Colonic mucosa (tissue), 4 donors: ENCODE measurements at regions not wholly inside any gene's neighbourhood (a gene's known extent, or its start where the extent isn't known, plus 50 kb on each side); places are given as distances from the start of the nearest gene placed in this dataset.
A peak's percentile ranks its signal among the peaks of the same experiment; 100 is the strongest.

ENCODE experiments used
- DNase-seq: peaks from one replicate; pipeline ENCODE4 v3.0.0-alpha.2; 2020
- H3K27ac ChIP-seq: fragments of 200-600 bp; one replicate; pipeline ENCODE4 v1.8.0; 2021
- H3K27me3 ChIP-seq: fragments of 200-600 bp; one replicate; pipeline ENCODE4 v1.8.0; 2021
- H3K36me3 ChIP-seq: fragments of 200-600 bp; one replicate; pipeline ENCODE4 v1.8.0; 2021
- H3K4me1 ChIP-seq: fragments of 200-600 bp; one replicate; pipeline ENCODE4 v1.8.0; 2021; ENCODE audit warnings: mild to moderate bottlenecking
- H3K4me3 ChIP-seq: fragments of 200-600 bp; one replicate; pipeline ENCODE4 v1.8.0; 2021
- H3K9ac ChIP-seq, 2 donors: one replicate each; pipeline ENCODE4 v1.7.0; 2013; ENCODE audit warnings: control low read depth in 2 of 2, low read depth in 2 of 2, low read length in 2 of 2
- H3K9me3 ChIP-seq: fragments of 200-600 bp; one replicate; pipeline ENCODE4 v1.8.0; 2021
- intact Hi-C: fragments of 100-400 bp; cut with DNase I; formaldehyde crosslinking; loops from one replicate; pipeline ENCODE4 v1.14.1; 2022
- TF ChIP-seq, protein P1 (sequence below): fragments of 200-600 bp; IDR thresholded peaks from one replicate; pipeline ENCODE4 v1.8.0; 2022; ENCODE audit warnings: antibody characterized with exemption, mild to moderate bottlenecking
- donor health status: healthy.
- donor health status: DM: no; HTN: no; CAD: no.
- donor health status: DM: no; HTN: no; CAD: no.

DNA sequence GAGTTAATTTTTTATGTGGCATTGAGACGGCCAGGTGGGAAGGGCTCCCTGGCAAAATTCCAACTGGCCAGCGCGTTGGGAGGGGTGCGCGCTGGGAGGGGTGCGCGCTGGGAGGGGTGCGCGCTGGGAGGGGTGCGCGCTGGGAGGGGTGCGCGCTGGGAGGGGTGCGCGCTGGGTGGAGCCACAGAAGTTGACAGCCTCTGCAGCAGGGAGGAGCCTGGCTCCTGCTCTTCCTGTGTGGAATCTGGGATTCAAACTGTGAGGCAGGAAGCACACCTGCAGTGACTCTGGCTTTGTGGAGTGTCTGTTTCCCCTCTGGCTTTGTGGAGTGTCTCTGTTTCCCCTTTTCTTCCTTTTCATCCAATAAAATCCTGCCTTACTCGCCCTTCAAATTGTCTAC is 147.9 kb upstream of the CBLN2 start:
- Histone ChIP-seq H3K4me3 (no peak overlapping the region), H3K27ac (no peak overlapping the region), H3K9me3 (no peaks in the 10 kb centered on the region), H3K9ac (no peak overlapping the region), H3K36me3 (no peaks in the 10 kb centered on the region), H3K27me3 (no peaks in the 10 kb centered on the region), H3K4me1 (no peaks in the 10 kb centered on the region)
- intact Hi-C loops: no loop called here
- peak; percentile 46 for DNase-seq
- TF ChIP-seq, protein P1, sequence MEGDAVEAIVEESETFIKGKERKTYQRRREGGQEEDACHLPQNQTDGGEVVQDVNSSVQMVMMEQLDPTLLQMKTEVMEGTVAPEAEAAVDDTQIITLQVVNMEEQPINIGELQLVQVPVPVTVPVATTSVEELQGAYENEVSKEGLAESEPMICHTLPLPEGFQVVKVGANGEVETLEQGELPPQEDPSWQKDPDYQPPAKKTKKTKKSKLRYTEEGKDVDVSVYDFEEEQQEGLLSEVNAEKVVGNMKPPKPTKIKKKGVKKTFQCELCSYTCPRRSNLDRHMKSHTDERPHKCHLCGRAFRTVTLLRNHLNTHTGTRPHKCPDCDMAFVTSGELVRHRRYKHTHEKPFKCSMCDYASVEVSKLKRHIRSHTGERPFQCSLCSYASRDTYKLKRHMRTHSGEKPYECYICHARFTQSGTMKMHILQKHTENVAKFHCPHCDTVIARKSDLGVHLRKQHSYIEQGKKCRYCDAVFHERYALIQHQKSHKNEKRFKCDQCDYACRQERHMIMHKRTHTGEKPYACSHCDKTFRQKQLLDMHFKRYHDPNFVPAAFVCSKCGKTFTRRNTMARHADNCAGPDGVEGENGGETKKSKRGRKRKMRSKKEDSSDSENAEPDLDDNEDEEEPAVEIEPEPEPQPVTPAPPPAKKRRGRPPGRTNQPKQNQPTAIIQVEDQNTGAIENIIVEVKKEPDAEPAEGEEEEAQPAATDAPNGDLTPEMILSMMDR: no peak

DNA sequence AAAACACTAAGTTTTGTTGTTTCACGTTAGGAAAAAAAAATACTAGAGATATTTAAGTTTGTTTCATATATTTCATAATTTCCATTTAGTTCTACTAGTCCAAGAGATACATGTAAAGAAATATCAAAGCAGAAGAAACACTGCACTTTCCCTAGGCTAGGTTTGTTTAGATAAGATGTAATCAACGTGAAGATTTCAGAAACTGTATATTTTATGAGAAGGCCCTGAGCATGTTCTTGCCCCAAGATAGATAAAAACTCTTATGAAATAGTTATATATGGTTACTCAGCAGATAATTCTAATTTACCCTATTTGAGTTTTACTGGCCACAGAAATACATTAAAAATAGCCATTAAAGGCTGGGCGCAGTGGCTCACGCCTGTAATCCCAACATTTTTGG is 143.6 kb upstream of the CBLN2 start:
- H3K27me3 ChIP-seq: no peaks in the 10 kb centered on the region
- TF ChIP-seq, protein P1: no peak
- H3K4me3 ChIP-seq: no peak overlapping the region
- intact Hi-C loops: no loop called here
- H3K9me3 ChIP-seq: no peaks in the 10 kb centered on the region
- H3K4me1 ChIP-seq: no peaks in the 10 kb centered on the region
- no peaks in the 10 kb centered on the region for H3K36me3 ChIP-seq
- no peak for DNase-seq
- no peak overlapping the region for H3K27ac ChIP-seq
- H3K9ac ChIP-seq: no peak overlapping the region

DNA sequence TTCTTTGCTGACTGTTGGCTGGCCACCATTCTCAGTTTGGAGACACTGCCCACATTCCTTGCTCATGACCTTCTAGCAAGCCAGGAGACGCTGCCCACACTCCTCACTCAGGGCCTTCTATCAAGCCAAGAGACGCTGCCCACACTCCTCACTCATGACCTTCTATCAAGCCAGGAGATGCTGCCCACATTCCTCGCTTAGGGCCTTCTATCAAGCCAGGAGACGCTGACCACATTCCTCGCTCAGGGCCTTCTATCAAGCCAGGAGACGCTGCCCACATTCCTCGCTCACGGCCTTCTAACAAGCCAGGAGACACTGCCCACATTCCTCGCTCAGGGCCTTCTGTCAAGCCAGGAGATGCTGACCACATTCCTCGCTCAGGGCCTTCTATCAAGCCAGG is 131.3 kb upstream of the CBLN2 start:
- DNase-seq: no peak
- TF ChIP-seq, protein P1: no peak

DNA sequence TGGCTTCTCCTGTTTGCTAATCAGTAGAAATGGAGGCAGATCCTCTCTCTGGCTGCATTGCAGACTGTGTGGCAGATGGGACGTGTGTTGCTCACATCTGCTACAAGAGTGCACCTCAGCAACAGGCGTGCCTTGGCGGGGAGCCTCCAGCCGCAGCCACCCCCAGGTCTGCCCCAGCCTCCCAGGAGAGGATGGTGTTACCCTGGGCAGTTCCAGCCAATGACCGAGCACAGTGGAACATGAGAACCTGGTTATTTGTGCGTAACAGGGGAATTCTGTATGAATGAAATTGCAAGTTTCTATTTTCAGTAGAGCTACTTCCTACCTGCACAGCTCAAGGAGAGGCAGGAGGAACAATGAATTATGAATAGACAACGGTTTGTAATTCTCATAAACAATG is 130.6 kb upstream of the CBLN2 start:
- intact Hi-C loops: no loop called here
- Histone ChIP-seq H3K27ac (no peak overlapping the region), H3K27me3 (no peaks in the 10 kb centered on the region), H3K4me1 (no peaks in the 10 kb centered on the region), H3K4me3 (no peak overlapping the region), H3K36me3 (no peaks in the 10 kb centered on the region), H3K9ac (no peak overlapping the region), H3K9me3 (no peaks in the 10 kb centered on the region)
- no peak for DNase-seq
- TF ChIP-seq, protein P1: no peak

More for the DNA sequence above, 131.3 kb upstream of the CBLN2 start:
- intact Hi-C loops: no loop called here
- Histone ChIP-seq H3K4me3 (no peak overlapping the region), H3K9me3 (no peaks in the 10 kb centered on the region), H3K27me3 (no peaks in the 10 kb centered on the region), H3K4me1 (no peaks in the 10 kb centered on the region), H3K9ac (no peak overlapping the region), H3K36me3 (no peaks in the 10 kb centered on the region), H3K27ac (no peak overlapping the region)

DNA sequence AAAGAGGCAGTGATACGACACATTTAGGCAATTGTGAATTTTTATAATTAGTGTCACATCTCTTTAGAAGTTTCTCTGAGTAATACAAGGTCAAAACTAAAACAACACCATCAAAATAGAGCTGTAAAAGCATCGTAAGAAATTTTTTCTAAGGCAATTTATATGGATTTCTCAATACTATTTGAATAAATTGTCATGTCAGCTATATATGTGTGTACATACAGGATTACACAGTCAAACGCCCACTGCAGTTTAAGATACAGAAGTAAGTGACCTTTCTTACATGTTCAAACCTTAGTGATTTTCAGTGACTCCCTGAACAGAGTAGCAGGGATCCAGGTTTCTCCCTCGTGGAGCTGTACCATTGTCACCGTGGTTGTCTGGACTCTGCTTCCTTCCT is 129.1 kb upstream of the CBLN2 start:
- intact Hi-C loops: no loop called here
- Histone ChIP-seq H3K27ac (no peak overlapping the region), H3K27me3 (no peaks in the 10 kb centered on the region), H3K9ac (no peak overlapping the region), H3K36me3 (no peaks in the 10 kb centered on the region), H3K9me3 (no peaks in the 10 kb centered on the region), H3K4me3 (no peak overlapping the region), H3K4me1 (no peaks in the 10 kb centered on the region)
- TF ChIP-seq, protein P1: no peak
- DNase-seq: no peak
